A204.1 (cell line): ENCODE measurements at regions not wholly inside any gene's neighbourhood (a gene's known extent, or its start where the extent isn't known, plus 50 kb on each side); places are given as distances from the start of the nearest gene placed in this dataset.
"Not testable (repeated sequence)": the region's sequence is repeated elsewhere in the genome, so short reads cannot be mapped to it uniquely, and the experiment has no call there.

Source experiments
- FAIRE-seq: peaks from 2 replicates; lab custom pipeline; 2012; peaks lifted over from hg19 to GRCh38; lab: Jason Lieb, UNC

- FAIRE-seq: no peak
Observed at GRCh38 chr6:134424798-134425170, 106.9 kb upstream of the SGK1 start.

GRCh38 chr6:134424165-134424797 lies 106.4 kb upstream of the SGK1 start:
- no peak for FAIRE-seq

DNA sequence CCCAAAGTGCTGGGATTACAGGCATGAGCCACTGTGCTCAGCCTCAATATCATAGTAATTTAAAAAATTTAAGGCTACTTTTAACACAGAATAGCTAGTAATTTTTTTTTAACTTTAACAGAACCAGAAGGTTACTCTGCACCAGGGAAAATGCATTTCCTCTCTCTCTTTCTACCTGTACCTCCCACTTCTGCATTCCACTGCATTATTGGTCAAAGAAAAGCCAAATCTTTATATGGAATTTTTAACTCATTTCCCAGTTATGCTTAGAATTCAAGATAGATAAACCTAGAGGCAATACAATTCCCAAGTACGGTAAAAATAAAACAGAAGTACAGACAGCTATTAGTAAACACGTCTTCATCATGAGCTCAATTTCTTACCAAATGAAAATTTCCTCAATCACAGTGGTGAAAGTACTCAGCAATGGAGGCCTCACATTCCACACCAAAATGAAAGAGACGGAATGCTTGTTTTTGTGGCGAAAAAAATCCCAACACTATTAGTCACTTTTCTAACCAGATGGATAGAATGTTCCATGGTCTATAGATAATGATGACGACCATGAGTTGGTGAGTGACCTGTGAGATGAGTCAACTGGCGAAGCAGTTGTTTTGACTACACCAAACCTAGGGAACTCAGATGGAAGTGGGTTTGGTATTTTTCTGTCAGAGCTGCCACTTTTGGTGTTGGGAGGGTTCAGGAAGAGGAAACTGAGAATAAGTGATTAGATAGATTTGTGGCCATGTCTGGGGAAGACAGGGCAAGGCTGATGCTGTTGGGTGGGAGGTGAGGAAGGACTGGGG lies 104.7 kb upstream of the SGK1 start:
- FAIRE-seq: no peak

GRCh38 chr6:134421501-134421900 lies 103.6 kb upstream of the SGK1 start:
- FAIRE-seq: no peak

GRCh38 chr6:134420614-134421181 lies 102.8 kb upstream of the SGK1 start:
- FAIRE-seq: no peak

- FAIRE-seq: no peak
Observed at GRCh38 chr6:134419716-134420115, 101.8 kb upstream of the SGK1 start.

DNA sequence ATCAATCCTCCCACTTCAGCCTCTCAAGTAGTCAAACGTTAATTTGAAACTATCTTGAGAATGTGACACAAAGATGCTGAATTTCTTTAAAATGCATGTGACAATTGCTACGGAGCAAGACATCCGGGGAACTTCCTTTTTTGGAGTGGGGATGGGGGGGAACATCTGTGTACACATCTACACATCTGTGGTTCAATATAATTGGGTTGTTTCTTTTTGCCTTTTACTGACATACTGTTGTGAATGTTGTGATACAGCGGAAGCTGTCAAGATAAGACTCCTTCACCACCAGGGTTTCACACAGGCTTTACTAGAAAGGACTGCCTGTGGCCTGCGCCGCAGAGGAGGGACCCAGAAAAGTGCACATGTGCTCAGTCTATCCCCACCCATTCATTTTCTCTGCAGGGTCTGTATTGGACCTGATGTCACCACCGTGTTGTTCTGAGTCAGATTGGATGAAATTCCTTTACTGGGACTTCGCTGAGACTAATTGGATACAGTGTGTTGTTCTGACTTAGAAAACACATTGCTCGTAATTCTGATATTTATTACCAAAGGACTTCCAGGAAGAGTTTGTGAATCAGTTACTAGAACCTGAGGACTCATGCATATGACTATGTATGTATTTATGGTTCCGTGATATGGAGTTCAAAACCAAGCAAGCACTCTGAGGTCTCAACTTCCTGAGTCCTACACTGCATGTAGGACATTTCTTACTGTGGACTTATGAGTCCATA lies 98.7 kb upstream of the SGK1 start:
- FAIRE-seq: no peak

DNA sequence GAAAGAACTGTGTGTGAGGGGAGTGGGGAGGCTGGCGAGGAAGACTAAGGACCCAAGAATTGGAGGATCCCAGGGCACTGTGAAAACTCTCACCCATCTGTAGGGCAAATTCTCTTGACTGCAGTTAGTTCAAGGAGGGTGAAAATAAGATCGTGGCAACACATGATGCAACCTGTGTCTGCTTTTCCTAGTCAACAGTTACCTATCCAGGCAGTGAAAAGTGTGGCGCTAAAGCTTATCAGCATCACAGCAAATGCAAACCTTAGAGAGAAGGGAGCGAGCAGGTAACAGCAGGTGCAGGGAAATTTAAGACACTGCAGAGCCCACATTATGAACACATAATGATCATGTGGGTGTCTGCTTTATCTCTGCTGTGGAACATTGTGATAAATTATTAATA lies 97.7 kb upstream of the SGK1 start:
- no peak for FAIRE-seq

DNA sequence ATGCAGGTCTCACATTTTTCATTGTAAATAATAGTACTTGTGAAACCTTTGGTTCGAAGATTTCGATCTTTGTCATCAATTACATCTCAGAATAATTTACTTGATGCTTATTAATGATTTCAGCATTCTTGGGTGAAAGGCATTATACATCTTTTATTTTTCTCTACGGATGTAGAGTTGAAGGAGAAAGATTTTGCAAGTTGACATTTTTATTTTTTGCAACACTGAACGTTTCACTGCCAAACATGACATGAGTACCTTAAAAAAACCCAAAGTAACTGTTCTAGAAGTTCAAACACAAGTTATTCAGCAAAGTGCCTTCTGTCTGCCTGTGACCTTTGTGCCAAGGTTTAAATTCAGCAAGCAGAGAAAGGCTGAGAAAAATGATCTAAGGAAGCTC lies 97.3 kb upstream of the SGK1 start:
- FAIRE-seq: no peak

GRCh38 chr6:134414793-134415192 lies 96.9 kb upstream of the SGK1 start:
- no peak for FAIRE-seq

- no peak for FAIRE-seq
Observed at GRCh38 chr6:134413241-134413643, 95.3 kb upstream of the SGK1 start.

DNA sequence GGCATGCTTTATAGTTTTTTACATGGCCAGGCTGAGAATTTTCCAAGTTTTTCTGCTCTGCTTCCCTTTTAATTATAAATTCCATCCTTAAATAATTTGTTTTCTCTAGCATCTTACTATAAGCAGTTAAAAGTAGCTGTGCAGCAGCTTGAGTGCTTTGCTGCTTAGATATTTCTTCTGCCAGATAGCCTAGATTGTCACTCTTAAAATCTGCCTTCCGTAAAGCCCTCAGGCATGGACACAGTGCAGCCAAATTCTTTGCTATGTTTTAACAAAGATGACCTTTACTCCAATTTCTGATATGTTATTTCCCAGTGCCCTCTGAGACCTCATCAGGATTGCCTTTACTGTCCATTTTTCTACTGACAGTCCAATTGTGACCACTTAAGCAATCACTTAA lies 92.6 kb upstream of the SGK1 start:
- no peak for FAIRE-seq

- no peak for FAIRE-seq
Observed at GRCh38 chr6:134407791-134408190, 89.9 kb upstream of the SGK1 start.

GRCh38 chr6:134406311-134406710 lies 88.4 kb upstream of the SGK1 start:
- no peak for FAIRE-seq

- no peak for FAIRE-seq
Observed at GRCh38 chr6:134405386-134406087, 87.6 kb upstream of the SGK1 start.

DNA sequence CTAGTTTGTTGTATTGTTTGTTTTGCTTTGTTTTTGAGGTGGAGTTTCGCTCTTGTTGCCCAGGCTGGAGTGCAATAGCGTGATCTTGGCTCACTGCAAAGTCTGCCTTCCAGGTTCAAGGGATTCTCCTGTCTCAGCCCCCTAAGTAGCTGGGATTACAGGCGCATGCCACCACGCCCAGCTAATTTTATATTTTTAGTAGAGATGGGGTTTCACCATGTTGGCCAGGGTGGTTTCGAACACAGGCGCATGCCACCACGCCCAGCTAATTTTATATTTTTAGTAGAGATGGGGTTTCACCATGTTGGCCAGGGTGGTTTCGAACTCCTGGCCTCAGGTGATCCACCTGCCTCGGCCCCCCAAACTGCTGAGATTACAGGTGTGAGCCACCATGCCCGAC lies 85.4 kb upstream of the SGK1 start:
- FAIRE-seq: not testable (repeated sequence)

GRCh38 chr6:134402372-134402984 lies 84.6 kb upstream of the SGK1 start:
- no peak for FAIRE-seq

DNA sequence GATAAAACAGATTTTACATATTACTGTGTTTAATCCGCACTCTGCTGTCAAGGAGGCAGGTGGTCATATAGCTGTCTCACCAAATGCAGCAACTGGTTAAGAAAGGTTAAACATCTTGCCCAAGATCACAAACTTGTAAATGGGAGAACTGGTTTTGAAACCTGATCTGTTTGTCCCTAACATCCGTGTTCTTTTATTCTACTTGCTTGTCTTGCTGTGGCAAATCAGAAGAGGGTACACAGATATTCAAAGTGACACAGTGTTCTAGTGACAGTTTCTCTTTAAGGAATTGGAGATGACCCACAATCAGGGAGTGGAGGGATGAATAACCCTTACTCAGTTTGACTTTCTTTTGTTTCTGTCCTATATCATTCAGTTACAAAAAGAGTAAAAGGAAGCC lies 83.0 kb upstream of the SGK1 start:
- no peak for FAIRE-seq

- FAIRE-seq: no peak
Observed at GRCh38 chr6:134398453-134398852, 80.5 kb upstream of the SGK1 start.

GRCh38 chr6:134397676-134398075 lies 79.8 kb upstream of the SGK1 start:
- no peak for FAIRE-seq

DNA sequence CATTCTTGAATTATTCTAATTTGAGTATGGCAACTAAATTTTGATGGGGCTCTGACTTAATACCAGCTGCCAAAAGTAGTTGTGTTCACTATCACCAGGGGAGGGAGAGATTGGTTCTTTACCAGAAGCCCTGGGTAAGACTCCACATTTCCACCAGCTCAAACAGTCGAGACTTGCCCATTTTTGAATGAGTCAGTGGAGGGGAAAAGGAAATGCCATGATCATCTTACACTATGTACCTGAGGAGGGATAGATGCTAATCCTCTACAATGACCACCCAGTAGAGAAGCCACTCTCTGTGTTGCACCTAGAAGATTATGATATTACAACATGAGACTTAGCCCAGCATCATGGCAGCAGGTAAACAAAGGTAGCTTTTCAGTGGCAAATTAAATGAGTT lies 77.0 kb upstream of the SGK1 start:
- no peak for FAIRE-seq

DNA sequence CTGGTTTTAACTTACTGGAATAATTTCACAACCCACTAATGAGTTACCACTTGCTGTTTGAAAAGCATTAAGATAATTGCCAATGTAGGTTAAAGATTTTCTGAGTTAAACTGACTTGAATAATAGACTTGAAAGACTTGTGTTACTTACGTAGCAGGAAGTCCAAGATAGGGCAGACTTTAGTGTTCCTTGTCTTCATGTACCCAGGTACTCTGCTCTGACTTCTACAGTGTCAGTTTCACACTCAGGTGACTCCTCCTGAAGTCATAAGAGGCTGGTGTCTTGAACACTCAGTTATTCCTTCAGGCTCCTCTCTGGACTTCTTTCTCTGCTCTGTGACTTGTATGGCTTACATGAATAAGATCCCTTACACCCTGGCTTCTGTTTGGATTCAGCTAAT lies 76.3 kb upstream of the SGK1 start:
- FAIRE-seq: no peak
